ENCODE measurements at regions not wholly inside any gene's neighbourhood (a gene's known extent, or its start where the extent isn't known, plus 50 kb on each side); places are given as distances from the start of the nearest gene placed in this dataset.

- no peak for TF ChIP-seq CTCF (IDR thresholded peaks at IDR 0.05; ENCODE audit: low read depth, low read length)
- H3K4me3 ChIP-seq (replicated peaks in 1 of 2; ENCODE audit: low read depth in 2 of 2, low read length in 2 of 2), result no peak overlapping the region
- DNase-seq (ENCODE audit: low read depth in 2 of 2), result no peak
Observed at GRCh38 chr7:155360495-155361345, 63.0 kb downstream of the INSIG1 start.

GRCh38 chr7:155361346-155361680 is 63.6 kb downstream of the INSIG1 start:
- TF ChIP-seq CTCF (IDR thresholded peaks at IDR 0.05; ENCODE audit: low read depth, low read length), result no peak
- no peak for DNase-seq (ENCODE audit: low read depth in 2 of 2)
- no peak overlapping the region for H3K4me3 ChIP-seq (replicated peaks in 1 of 2; ENCODE audit: low read depth in 2 of 2, low read length in 2 of 2)

- DNase-seq (ENCODE audit: low read depth in 2 of 2), result no peak
- no peak overlapping the region for H3K4me3 ChIP-seq (replicated peaks in 1 of 2; ENCODE audit: low read depth in 2 of 2, low read length in 2 of 2)
- TF ChIP-seq CTCF (IDR thresholded peaks at IDR 0.05; ENCODE audit: low read depth, low read length), result no peak
Observed at GRCh38 chr7:155361947-155362346, 64.3 kb downstream of the INSIG1 start.

- H3K4me3 ChIP-seq (replicated peaks in 1 of 2; ENCODE audit: low read depth in 2 of 2, low read length in 2 of 2), result no peak overlapping the region
- no peak for TF ChIP-seq CTCF (IDR thresholded peaks at IDR 0.05; ENCODE audit: low read depth, low read length)
- DNase-seq (ENCODE audit: low read depth in 2 of 2), result no peak
Observed at GRCh38 chr7:155362380-155363145, 64.9 kb downstream of the INSIG1 start.

GRCh38 chr7:155363146-155363539 is 65.5 kb downstream of the INSIG1 start:
- H3K4me3 ChIP-seq (replicated peaks in 1 of 2; ENCODE audit: low read depth in 2 of 2, low read length in 2 of 2), result no peak overlapping the region
- no peak for DNase-seq (ENCODE audit: low read depth in 2 of 2)
- no peak for TF ChIP-seq CTCF (IDR thresholded peaks at IDR 0.05; ENCODE audit: low read depth, low read length)

- DNase-seq (ENCODE audit: low read depth in 2 of 2), result no peak
- TF ChIP-seq CTCF (IDR thresholded peaks at IDR 0.05; ENCODE audit: low read depth, low read length), result no peak
- no peak overlapping the region for H3K4me3 ChIP-seq (replicated peaks in 1 of 2; ENCODE audit: low read depth in 2 of 2, low read length in 2 of 2)
Observed at GRCh38 chr7:155363852-155364600, 66.3 kb downstream of the INSIG1 start.

Measured in cardiac fibroblast (primary cell).